Hematopoietic multipotent progenitor cell treated with erythropoietin and hydrocortisone succinate and interleukin-3 and kit ligand, for 15 days (in vitro differentiated cells): ENCODE measurements at regions not wholly inside any gene's neighbourhood (a gene's known extent, or its start where the extent isn't known, plus 50 kb on each side); places are given as distances from the start of the nearest gene placed in this dataset.

Experiments used
- DNase-seq: peaks from one replicate; pipeline ENCODE4 v3.0.0-alpha.2; 2015; ENCODE audit warnings: low spot score

DNA sequence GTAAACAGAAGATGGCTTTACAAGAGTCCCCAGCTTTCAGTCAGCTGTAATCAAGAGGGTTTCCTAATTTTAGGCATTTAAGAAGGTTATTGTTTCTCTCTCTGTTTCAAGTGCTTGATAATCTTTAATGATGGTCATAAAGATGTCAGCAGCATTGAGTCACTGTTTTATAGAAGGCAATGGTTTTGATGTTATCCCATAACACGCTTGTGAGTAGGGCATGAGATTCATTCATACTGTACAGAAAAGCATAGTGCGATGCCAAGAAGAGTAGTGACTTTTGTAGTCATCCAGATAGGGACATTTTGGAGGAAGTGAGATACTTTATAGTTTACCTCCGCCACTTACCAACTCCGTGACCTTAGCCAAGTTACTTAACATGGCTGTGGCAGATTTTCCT is 364.2 kb upstream of the SLC10A2 start:
- DNase-seq, result no peak

DNA sequence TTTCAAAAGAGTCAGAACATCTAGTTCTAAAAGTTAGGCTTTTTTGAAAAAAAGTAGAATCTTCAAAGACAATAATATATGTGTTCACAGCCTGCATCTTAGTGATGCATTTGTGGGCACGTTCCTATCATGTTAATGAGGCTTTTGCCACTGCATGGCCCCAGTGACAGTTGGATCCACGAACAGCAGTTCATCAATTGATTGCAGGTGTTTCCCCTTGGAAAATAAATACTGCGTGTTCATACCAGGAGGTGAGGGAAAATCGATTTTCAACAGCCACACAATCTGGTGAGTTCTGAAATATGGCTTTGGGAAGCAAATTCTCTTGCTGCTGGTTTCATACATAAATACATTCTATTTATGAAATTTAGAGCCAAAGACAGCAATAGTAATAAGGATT is 343.8 kb upstream of the SLC10A2 start:
- DNase-seq, result no peak

DNA sequence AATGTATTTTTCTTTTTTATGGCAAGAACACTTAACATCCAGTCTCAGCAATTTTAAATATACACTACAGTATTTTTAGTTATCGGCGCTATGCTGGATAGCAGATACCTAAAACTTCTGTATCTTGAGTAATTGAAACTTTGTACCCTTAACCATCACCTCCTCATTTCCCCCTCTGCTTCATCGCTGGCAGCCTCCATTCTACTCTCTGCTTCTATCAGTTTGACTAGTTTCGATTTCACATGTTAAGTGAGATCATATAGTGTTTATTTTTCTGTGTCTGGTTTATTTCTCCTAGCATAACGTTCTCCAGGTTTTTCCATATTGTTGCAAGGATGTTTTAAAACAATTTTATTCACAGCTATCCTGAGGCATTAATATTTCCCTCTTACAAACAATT is 340.8 kb upstream of the SLC10A2 start:
- DNase-seq, result no peak

DNA sequence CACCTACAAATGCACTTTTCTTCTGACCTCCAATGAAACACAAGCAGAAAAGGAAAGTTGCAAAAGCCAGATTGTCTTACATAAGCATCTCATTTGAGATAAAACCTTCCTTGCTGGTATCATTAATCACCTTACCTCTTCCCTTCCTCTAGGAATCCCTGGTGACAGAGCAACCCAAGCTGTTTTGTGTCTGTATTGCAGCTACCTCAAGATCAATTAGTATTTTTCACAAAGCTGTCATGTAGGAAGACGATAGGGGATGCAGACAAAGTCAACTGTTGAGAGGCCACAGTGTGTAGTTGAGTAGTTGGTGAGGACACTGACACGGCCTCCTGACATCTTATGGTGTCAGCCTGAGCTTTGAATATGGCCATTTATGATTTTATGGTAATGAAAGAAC is 339.1 kb upstream of the SLC10A2 start:
- no peak for DNase-seq

DNA sequence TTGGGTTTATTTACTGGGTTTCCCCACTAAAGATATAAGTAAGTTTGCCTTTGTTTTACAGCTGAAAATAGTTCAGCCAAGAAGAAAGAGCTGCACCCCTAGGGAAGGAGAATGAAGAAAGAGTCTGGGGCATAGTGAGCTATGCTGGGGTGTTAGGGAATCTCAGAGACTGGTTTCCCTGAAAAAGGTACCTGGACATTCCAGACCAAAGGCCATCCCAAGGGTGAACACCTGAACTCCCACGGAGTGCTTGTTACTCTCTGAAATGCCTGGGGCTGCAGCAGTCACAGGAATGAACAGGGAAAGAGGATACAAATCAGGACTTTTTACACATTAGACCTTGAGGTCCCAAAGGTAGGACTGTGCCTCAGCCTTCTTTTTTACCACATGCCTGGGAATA is 337.6 kb upstream of the SLC10A2 start:
- no peak for DNase-seq

DNA sequence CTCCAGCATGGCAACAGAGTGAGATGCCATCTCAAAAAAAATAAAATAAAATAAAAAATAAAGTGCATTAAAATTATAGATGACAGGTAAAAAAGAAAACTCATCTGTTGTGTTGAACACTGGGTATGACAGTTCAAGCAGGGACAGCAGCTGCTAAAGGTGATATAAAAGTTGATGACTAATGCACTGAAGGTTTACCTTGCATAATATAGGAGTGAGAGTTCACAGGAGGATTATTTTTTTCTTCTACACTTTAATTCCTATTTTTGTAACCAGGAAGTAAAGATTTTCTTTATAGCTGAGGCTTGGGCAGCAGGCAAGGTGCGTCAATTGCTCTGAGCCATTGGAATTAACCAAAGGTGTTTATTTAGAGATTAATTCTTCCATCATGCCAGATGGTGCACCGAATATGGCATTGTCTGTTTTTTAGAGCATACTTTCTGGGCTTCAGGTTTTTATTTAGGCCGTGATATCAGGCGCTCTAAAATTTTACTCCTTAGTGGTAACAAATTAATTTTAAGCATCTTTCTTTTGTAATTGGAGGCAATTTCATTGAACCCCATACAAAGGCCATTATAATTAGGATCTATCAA is 337.0 kb upstream of the SLC10A2 start:
- DNase-seq, result no peak

DNA sequence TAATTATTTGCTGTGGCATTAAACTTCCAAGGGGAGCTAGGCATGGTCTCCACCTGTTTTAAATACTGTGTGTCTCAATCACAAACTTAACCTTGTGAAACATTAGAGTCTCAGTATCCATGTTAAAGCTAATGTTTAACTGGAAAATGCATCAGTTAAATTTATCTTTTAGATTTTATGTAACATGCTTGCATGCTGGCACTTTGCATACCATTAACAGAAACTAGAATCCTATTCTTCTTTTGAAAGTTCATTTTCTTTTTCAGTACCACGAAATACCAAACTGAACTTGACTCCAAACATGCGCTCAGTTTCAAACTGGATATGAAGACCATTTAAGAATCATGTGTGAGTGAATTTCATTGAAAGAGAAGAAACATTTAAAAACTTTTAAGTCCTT is 328.9 kb upstream of the SLC10A2 start:
- no peak for DNase-seq

DNA sequence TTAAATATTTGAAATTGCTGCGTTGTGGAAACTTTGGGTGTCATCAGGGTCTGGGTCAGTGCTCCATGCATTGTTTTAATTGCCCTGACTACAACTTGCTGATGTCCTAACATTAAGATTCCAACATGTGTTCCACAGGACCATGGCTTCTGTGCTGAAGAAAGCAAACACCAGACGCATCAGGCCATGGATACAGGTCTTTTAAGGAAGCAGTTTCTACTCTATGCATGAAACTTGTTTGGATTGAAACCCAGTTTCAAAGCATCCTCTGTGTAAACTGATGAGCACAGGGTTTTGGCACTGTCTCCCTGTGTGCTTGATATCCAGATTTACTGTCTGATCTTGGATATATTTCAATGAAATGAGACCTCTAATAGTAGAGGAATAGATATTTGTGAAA is 328.4 kb upstream of the SLC10A2 start:
- no peak for DNase-seq

DNA sequence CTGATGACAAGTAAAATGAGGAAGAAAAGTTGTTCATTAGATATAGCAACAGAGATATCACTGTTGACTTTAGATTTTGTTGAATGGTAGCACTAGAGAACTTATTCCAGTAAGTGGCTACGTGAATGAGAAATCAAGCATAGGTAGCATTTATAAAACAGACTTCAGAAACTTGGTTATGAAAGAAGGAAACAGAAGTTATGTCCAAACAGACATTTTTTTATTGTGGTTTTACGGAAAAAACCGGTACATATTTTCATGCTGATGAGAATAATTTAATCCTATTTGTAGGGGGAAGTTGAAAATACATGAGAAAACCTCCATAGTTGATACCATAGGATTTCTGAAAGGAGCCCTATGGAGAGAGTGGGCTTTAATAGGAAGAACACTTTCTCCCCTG is 325.7 kb upstream of the SLC10A2 start:
- DNase-seq, result no peak

DNA sequence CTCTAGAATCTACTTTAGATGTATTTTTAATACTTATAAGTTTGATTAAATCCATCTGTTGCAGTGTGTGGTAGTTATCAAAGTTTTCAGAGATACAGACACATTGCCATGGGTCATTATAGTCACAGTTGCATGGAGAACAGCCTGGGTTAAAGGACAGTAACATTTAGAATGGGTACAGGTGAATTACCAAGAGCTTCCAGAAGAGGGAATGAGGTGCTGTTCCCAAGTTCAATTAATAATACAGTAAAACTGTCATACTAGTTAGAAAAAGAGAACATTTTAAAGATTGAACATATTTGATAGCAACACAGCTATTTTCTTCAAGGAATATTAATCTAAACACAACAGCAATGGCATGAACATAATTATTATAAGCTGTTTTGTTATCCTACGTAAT is 322.6 kb upstream of the SLC10A2 start:
- DNase-seq, result no peak

DNA sequence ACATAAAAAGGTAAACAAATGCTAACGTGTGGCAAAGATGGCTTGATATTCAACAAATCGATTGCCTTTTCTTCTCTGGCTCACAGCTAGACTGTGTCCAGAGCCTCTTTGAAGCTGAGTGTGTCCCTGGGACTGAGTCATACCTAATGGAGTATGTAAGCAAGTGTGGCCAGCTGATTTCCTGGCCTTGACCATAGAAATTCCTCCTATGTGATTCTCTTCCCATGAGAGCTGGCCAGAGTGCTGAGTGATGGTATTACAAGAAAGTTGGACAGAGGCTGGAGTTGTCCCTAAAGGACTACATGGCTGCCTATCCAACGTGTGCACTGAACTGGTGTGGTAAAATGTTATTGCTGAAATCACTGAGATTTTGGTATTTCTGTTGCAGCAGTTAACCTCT is 320.1 kb upstream of the SLC10A2 start:
- DNase-seq, result no peak

DNA sequence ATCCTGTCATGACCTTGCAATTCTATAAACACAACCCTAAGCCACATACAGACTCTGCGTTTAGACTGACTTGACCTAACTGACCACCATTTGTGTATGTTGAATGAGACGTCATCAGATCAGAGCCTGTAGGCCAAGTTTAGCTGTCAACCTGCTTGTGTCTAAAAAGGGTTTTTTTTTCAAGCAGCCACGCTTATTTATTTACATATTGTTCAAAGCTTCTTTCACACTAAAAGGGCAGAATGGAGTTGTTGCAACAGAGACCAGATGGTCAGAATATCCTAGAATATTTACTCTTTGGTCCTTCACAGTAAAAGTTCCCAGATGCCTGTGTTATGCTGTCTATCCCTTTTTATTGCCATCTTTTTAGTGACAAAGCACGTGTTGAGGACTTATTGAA is 307.7 kb upstream of the SLC10A2 start:
- no peak for DNase-seq

DNA sequence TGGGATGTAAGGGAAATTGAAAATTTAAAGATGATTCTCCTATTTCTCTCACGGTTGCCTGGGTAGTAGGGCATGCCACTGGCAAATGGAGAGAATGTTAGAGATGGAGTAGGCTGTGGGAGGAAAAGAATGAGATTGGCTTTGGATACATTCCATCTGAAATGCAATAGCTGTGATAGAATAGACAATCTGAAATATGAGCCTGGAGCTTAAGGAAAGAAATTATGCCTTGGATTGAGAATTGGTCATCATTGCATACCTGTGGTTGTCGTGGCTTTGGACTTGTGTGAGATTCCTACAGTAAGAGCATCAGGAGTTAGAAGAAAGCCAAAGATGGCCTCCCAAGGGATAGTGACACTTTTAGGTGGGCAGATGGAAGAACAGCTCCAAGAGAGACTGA is 305.1 kb upstream of the SLC10A2 start:
- DNase-seq, result no peak

DNA sequence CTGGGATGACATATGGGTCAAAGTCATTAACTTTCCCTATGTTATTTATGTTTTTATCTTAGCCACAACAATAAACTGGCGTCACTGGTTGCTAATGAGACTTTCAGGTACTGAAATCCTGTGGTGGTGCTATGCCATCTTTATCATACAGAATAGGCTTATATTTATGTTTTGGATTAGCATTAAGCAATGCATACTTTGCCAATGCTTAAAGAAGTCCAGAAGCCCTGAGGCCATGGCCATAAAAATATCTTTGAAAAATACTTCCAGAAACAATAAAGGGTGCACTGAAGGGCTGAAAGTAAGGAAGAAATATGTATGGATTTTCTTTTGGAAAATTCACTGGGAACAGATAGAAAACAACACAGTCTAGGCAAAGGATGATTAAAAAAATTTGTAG is 304.6 kb upstream of the SLC10A2 start:
- DNase-seq, result no peak

DNA sequence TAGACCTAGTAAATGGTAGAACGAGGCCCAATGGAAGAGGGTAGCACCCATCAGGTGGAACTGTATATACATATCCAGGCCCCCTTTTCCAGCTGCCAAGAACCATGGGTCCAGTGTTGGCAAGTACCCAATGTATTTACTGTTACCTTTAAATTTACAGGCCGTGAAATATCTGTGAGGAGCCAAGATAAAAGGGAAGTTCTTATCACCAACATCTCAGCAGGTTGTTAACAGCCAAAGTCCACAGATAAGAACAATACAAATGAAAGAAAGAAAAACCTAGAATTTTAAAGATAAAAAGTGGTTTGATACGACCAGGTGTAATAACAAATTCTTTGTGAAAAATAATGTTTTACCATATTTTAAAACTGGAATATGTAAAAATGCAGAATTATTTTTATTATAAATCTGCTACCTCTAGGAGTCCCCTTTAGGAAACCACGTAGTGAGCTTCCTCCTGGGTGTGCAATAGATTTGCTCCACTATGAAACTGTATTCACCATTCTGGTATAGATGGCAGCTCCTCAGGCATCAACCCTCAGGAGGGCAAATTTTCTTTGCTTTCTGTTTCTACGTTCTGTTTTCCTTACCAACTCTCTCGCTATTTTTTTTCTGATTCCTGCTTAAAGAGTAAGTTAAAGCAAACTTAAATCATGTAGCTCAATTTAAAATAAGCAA is 292.2 kb upstream of the SLC10A2 start:
- no peak for DNase-seq

DNA sequence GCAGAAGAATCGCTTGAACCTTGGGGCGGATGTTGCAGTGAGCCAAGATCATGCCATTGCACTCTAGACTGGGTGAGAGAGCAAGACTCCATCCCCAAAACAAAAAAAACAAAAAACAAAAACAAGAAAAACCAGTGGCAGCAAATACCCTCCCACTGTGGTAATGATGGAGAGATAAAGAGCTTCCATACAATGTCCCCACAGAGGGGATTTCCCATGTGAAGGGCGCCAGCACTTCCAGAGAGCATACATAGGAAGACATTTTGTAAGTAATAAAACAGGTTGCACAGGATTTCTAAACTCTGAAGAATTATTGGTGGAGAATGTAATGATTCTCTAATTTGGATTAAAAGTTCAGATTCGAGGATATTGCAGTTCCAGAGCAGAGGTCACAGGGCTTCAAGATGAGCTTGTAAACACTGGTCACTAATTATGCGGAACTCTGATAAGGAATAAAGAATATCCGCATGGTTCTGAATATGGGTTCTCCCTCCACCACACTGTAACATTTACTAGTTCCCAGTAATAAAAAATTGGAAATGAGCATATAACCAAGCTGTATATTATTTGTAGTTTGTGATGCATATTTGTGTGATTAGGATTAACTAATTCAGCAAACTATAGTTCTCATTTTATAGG is 290.1 kb upstream of the SLC10A2 start:
- no peak for DNase-seq

DNA sequence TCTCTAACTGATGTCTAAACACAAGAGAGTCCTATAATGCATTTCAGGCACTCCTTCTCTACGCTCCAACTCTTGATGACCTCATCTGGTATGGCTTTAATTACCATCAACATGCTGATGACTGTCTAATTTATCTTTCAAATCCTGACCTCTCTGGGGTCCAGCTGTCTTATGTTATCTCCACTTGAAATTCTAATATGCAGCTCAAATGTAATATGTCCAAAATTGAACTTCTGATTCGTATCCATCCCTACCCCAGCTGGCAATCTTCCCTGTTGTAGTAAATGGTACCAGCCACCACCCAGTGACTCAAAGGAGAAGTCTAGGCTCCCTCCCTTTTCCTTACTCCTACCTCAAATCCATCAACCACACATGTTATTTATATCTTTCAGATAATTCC is 288.0 kb upstream of the SLC10A2 start:
- DNase-seq, result no peak

DNA sequence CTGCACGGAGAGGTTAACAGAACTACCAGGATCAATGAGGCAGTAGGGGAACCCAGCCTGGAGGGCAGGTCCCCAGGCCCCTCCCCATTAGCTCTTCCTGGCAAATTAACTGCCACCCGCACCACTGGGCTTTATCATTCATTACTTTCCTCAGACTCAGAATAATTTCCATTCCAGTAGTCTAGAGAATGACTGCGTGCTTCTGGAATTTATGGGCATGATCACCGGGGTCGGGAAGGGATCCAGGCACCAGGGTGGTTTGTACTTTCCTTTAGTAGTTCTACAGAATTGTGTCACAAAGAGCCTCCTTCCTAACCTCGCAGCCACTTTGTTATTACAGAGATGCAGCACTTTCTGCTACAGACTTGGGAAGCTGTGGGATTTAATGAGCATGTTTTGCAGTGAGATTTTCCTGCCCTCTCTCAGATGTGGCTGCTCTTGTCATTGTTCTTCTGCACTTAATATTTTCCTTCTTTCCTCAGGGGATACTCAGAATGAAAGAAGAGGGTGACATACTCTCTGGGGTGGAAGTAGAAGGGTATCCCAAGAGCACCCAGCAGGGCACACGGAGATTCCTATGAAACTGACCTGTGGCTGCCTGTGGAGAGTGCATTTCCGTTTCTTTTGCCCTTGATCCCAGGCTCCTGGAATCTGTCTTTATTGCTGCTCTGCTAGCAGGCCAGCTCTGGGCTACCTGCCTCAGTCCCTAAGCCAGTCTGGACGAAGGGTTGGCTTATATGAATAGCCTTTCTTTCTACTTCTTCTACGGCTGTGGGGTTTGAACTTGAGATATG is 285.0 kb upstream of the SLC10A2 start:
- DNase-seq, result no peak

DNA sequence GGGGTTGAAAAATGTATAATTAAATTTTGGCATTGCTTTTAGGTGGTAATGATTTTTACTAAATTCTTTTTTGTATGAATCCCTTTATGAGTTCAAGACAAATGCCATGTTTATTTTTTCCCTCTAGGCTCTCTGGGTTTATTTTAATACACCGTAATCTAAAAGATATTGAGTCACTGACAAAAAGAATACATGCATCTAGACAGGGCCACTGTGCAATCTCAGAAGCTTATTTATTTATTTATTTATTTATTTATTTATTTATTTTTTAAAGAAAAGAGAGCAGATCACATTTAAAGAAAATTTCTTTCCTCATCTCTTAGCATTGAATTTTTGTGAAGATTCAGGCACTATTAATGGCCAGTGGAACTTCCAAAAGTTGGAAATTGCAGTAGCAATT is 283.9 kb upstream of the SLC10A2 start:
- DNase-seq, result no peak

DNA sequence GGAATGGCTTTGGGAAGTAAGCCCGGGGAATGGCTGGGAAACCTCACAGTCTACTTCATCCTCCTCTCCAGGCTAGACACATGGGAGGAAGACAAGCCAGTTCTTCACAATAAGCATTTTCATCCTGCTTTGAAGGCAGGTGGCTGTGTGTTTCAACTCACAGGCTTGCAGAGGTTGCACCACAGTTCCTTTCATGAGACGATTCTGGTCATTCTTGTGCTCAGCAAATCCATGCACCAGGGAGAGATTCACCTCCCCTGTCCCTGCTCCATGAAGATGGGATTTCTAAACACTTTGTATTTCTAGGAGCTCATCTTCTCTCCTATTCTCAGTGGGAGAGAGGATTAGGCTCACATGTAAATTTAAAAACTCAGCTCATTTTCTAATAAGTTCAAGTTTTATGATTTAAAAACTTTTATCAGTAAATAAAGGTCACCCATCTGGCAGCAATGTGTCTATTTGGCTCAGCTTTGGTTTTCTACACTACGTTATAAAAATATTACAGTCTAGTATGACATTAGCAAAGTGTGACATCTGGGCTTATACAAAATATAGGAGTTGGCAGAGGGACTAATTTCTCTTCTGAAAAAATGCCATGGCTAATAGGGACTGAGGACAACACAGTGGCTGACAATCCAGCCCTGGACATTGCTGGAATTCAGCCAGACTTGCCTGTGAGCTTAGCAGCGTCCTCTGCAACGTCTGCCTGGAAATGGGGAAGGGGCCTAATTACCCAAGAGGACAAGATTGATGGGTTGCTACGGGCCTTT is 283.2 kb upstream of the SLC10A2 start:
- DNase-seq, result no peak

DNA sequence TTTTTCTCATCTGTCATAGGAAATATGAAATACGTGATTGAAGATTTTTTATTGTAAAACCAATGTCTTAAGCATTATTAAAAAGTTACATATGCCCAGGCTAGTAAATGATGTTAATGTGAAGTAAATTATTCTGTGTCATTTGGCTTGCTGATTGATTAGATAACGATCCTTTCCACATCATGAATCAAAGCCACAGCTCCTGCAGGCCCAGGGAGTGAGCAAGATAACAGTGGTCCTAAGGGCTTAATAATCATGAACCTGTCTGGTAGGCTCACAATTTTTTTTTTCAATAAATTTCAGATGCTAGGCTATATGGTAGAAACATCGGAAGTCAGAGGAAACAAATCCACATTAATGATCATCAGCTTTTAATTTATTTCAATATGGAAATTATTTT is 269.0 kb upstream of the SLC10A2 start:
- no peak for DNase-seq

DNA sequence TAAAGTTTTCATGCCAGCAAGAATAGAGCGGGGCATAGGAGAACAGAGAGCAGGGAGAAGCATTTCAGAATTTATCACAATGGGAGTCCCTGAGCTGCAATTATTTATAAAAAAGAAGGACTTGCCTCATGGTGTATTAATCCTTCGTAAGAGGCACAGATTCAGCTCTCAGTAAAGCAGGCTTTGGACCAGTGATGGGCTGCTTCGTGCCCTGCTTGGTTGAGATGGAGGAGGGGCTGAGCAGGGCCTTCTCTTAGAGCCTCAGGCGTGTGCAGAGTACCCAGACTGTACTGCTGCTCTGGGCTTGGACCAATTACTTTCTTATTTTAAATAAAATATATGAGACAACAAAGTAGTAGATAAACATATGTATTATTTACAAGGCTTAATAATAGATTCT is 265.7 kb upstream of the SLC10A2 start:
- DNase-seq, result no peak
